CD4-positive, alpha-beta T cell (primary cell): ENCODE measurements at regions not wholly inside any gene's neighbourhood (a gene's known extent, or its start where the extent isn't known, plus 50 kb on each side); places are given as distances from the start of the nearest gene placed in this dataset.

Experiments used
- ATAC-seq: fragments of 200-7000 bp; cut with Tn5 transposase; one replicate; pipeline ENCODE4 v1.10.0; 2022; ENCODE audit warnings: mild to moderate bottlenecking; ENCODE audit not compliant: poor library complexity
- CTCF ChIA-PET: fragments of 350-600 bp; sonication (Branson Sonifier 250); formaldehyde crosslinking; loops from one replicate; lab custom pipeline; 2021; ENCODE audit warnings: antibody characterized with exemption, inconsistent platforms; lab: Charles Lee
- POLR2A ChIA-PET: fragments of 350-600 bp; sonication (Branson Sonifier 250); formaldehyde crosslinking; loops from one replicate; lab custom pipeline; 2021; ENCODE audit warnings: antibody characterized with exemption, inconsistent platforms; lab: Charles Lee
- DNase-seq, 14 experiments: peaks; one replicate each; pipeline ENCODE4 v3.0.0-alpha.2; 2013 to 2020; ENCODE audit warnings: mixed read lengths in 2 of 14
- H3K27ac ChIP-seq, 2 donors: one replicate each; pipeline versions ENCODE4 v1.5.1 to v1.7.0; 2013; ENCODE audit warnings: low read length in 2 of 2, low read depth in 1 of 2, mild to moderate bottlenecking in 1 of 2
- H3K27me3 ChIP-seq, 2 experiments: 1 replicate in 1 of 2; 2 replicates in 1 of 2; pipeline versions ENCODE4 v1.6.1 to v1.7.0; 2013; ENCODE audit warnings: low read length in 2 of 2, control low read depth in 1 of 2, mild to moderate bottlenecking in 1 of 2, moderate library complexity in 1 of 2; ENCODE audit not compliant: insufficient read depth in 2 of 2, control insufficient read depth in 1 of 2
- H3K36me3 ChIP-seq: one replicate; pipeline ENCODE4 v1.6.1; 2013; ENCODE audit warnings: low read length, control low read depth; ENCODE audit not compliant: insufficient read depth
- H3K4me1 ChIP-seq: one replicate; pipeline ENCODE4 v1.6.1; 2013; ENCODE audit warnings: low read length, control low read depth; ENCODE audit not compliant: insufficient read depth
- H3K4me3 ChIP-seq: one replicate; pipeline ENCODE4 v1.5.1; 2013; ENCODE audit warnings: mild to moderate bottlenecking, low read length, moderate library complexity
- H3K9me3 ChIP-seq, 2 experiments: 1 replicate in 1 of 2; 2 replicates in 1 of 2; pipeline versions ENCODE4 v1.6.1 to v1.7.0; 2013; ENCODE audit warnings: low read length in 2 of 2, mild to moderate bottlenecking in 2 of 2, control low read depth in 1 of 2, moderate library complexity in 1 of 2; ENCODE audit not compliant: control insufficient read depth in 1 of 2, insufficient read depth in 1 of 2
- H3K27ac Mint-ChIP-seq: one replicate; pipeline ENCODE4 v1.8.0; 2020; ENCODE audit warnings: mixed read lengths
- H3K27me3 Mint-ChIP-seq: one replicate; pipeline ENCODE4 v1.8.0; 2021; ENCODE audit warnings: mixed read lengths
- H3K36me3 Mint-ChIP-seq: one replicate; pipeline ENCODE4 v1.8.0; 2021; ENCODE audit warnings: low read depth, mixed read lengths
- H3K4me1 Mint-ChIP-seq: one replicate; pipeline ENCODE4 v1.8.0; 2021; ENCODE audit warnings: low read depth, mixed read lengths
- H3K4me3 Mint-ChIP-seq: one replicate; pipeline ENCODE4 v1.8.0; 2020; ENCODE audit warnings: mild to moderate bottlenecking, mixed read lengths
- H3K9me3 Mint-ChIP-seq: one replicate; pipeline ENCODE4 v1.8.0; 2020; ENCODE audit warnings: mixed read lengths
- intact Hi-C, 2 experiments: fragments of 100-400 bp; cut with DNase I in 1 of 2; cut with micrococcal nuclease in 1 of 2; formaldehyde crosslinking; loops; one replicate each; pipeline versions ENCODE4 v1.15.1 to v1.9.0; 2023 to 2025; cut with DNase I, micrococcal nuclease
- TF ChIP-seq, protein P1 (sequence below): fragments of 200-600 bp; IDR thresholded peaks from one replicate; pipeline ENCODE4 v1.8.0; 2022; ENCODE audit warnings: antibody characterized with exemption, mild to moderate bottlenecking

DNA sequence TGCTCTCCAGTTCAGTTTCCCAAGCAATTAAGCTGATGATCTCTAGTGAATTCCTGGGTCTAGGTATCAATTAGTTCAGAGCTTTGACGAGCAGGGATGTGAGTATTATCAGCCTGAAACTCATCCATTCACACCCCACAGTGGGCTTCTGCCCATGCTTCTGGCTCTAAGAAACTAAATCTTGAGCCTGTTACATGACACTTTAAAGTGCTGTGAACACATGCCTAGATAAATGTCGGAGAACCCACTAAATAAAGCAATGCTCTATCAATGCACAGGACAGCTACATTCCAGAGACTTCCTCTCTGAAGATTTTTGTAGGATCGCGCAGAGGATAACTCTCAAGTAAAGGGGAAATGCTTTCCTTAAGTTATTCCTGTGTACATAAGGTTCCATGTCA lies 356.5 kb upstream of the TNP1 start:
- H3K4me1 ChIP-seq, result no peaks in the 10 kb centered on the region
- no peaks in the 10 kb centered on the region for H3K9me3 ChIP-seq
- H3K4me3 ChIP-seq, result no peak overlapping the region
- DNase-seq (no peak), ATAC-seq (no peak)
- intact Hi-C loops, result no loop called here
- Mint-ChIP-seq H3K4me1 (no peaks in the 10 kb centered on the region), H3K4me3 (no peak overlapping the region), H3K9me3 (no peaks in the 10 kb centered on the region), H3K27ac (no peak overlapping the region), H3K27me3 (peaks cover 3% of the 10 kb centered on the region), H3K36me3 (no peaks in the 10 kb centered on the region)
- H3K27me3 ChIP-seq, result no peaks in the 10 kb centered on the region
- H3K27ac ChIP-seq, result no peak overlapping the region
- TF ChIP-seq, protein P1, sequence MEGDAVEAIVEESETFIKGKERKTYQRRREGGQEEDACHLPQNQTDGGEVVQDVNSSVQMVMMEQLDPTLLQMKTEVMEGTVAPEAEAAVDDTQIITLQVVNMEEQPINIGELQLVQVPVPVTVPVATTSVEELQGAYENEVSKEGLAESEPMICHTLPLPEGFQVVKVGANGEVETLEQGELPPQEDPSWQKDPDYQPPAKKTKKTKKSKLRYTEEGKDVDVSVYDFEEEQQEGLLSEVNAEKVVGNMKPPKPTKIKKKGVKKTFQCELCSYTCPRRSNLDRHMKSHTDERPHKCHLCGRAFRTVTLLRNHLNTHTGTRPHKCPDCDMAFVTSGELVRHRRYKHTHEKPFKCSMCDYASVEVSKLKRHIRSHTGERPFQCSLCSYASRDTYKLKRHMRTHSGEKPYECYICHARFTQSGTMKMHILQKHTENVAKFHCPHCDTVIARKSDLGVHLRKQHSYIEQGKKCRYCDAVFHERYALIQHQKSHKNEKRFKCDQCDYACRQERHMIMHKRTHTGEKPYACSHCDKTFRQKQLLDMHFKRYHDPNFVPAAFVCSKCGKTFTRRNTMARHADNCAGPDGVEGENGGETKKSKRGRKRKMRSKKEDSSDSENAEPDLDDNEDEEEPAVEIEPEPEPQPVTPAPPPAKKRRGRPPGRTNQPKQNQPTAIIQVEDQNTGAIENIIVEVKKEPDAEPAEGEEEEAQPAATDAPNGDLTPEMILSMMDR, result no peak
- CTCF ChIA-PET, result no interaction called here
- no peaks in the 10 kb centered on the region for H3K36me3 ChIP-seq
- POLR2A ChIA-PET, result no interaction called here

DNA sequence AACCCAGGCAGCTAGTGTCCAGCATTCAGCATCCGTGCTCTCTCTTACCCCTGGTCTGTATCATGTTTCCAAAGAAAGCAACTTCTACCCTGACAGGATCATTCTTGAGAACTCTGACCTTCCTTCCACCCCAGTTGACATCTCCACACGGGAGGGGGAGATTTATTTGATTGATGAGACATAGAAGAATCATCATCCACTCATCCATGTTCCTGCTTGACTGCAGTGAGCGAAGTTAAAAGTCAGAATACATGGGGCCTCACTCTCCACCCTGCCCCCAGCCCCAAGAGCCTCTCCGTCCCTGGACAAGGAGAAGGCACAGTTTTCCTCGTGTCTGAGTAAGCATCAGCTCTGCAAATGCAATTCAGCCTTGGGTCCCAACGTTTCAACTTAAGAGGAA lies 356.0 kb upstream of the TNP1 start:
- H3K9me3 Mint-ChIP-seq, result no peaks in the 10 kb centered on the region
- intact Hi-C loops, result no loop called here
- H3K27ac Mint-ChIP-seq, result no peak overlapping the region
- POLR2A ChIA-PET, result no interaction called here
- no peaks in the 10 kb centered on the region for H3K4me1 ChIP-seq
- H3K27me3 Mint-ChIP-seq, result peaks cover 3% of the 10 kb centered on the region
- CTCF ChIA-PET, result no interaction called here
- DNase-seq (no peak), ATAC-seq (no peak)
- TF ChIP-seq, protein P1, result no peak
- no peaks in the 10 kb centered on the region for H3K36me3 Mint-ChIP-seq
- H3K4me3 ChIP-seq, result no peak overlapping the region
- no peaks in the 10 kb centered on the region for H3K9me3 ChIP-seq
- H3K36me3 ChIP-seq, result no peaks in the 10 kb centered on the region
- H3K4me1 Mint-ChIP-seq, result no peaks in the 10 kb centered on the region
- no peak overlapping the region for H3K27ac ChIP-seq
- no peaks in the 10 kb centered on the region for H3K27me3 ChIP-seq
- no peak overlapping the region for H3K4me3 Mint-ChIP-seq

DNA sequence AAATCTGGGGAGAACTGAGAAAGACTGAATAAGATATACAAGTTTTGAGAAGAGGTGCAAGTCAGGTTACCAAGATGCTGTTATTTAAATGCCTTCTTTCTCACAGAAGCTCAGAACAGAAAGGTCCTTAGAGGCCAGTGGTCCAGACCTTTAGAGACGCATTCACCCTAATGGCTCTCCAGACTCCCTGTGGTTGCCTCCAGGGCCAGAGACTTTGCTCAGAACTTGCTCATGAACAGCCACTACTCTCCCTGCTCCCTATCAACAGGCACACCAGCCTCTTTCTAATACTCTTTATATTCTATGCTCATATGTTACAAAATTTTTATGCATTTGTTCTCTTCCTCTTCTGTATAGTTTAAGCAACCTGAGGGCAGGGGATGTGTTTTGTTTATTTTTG lies 349.0 kb upstream of the TNP1 start:
- no peak for ATAC-seq
- ChIA-PET CTCF (no interaction called here), POLR2A (no interaction called here)
- H3K4me3 ChIP-seq, result no peak overlapping the region
- H3K36me3 ChIP-seq, result no peaks in the 10 kb centered on the region
- no peaks in the 10 kb centered on the region for H3K4me1 ChIP-seq
- H3K9me3 ChIP-seq, result peaks cover 0 to 3% of the 10 kb centered on the region in 2 experiments
- DNase-seq, result no peak
- Mint-ChIP-seq H3K4me1 (no peaks in the 10 kb centered on the region), H3K9me3 (no peaks in the 10 kb centered on the region), H3K27ac (no peak overlapping the region), H3K27me3 (peaks cover 31% of the 10 kb centered on the region), H3K4me3 (no peak overlapping the region), H3K36me3 (no peaks in the 10 kb centered on the region)
- H3K27me3 ChIP-seq, result peaks cover 0 to 18% of the 10 kb centered on the region in 2 experiments
- TF ChIP-seq, protein P1, result no peak
- intact Hi-C loops, result no loop called here
- no peak overlapping the region for H3K27ac ChIP-seq
